ENCODE measurements at regions not wholly inside any gene's neighbourhood (a gene's known extent, or its start where the extent isn't known, plus 50 kb on each side); places are given as distances from the start of the nearest gene placed in this dataset.

GRCh38 chr12:124489915-124490583, 77.4 kb downstream of the NCOR2 start:
- DNase-seq (ENCODE audit: low read depth) = no peak

DNA sequence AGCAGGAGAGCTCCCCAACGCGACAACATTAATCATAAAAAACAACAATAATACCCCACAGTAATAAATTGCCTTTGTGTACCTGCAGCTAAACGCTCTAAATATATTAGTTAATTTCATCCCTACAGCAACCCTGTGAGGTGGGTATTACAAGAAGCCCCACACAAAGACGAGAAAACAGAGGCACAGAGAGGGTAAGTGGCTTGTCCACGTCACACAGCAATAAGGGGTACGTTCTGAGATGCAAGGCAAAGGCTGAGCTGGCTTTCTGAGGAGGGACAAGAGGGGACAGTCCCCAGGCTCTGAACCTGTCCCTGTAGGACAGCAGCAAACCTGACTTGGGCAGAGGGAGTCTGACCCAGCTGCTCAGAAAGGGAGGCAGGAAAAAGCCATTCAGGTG, 78.2 kb downstream of the NCOR2 start:
- no peak for DNase-seq (ENCODE audit: low read depth)

DNA sequence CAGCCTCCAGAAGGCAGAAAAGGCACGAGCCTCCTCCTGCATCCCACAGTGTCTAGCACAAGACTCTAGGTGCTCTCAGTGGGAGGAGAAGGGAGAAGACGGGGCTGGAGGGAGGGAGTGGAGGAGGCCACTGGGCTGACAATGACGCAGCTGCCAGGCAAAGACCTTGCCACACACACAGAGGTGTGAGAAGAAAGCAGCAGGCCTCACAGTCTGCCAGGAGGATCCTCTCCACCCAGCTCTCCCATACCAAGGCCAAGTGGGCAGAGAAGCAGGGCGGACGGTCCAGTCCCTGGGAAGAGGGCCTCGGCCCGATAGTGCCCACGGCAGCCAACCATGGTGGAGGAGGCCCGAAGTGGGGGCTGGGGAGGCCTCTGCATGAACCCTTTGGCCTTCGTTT, 78.9 kb downstream of the NCOR2 start:
- DNase-seq (ENCODE audit: low read depth) = no peak

GRCh38 chr12:124487834-124488165, 79.6 kb downstream of the NCOR2 start:
- no peak for DNase-seq (ENCODE audit: low read depth)

DNA sequence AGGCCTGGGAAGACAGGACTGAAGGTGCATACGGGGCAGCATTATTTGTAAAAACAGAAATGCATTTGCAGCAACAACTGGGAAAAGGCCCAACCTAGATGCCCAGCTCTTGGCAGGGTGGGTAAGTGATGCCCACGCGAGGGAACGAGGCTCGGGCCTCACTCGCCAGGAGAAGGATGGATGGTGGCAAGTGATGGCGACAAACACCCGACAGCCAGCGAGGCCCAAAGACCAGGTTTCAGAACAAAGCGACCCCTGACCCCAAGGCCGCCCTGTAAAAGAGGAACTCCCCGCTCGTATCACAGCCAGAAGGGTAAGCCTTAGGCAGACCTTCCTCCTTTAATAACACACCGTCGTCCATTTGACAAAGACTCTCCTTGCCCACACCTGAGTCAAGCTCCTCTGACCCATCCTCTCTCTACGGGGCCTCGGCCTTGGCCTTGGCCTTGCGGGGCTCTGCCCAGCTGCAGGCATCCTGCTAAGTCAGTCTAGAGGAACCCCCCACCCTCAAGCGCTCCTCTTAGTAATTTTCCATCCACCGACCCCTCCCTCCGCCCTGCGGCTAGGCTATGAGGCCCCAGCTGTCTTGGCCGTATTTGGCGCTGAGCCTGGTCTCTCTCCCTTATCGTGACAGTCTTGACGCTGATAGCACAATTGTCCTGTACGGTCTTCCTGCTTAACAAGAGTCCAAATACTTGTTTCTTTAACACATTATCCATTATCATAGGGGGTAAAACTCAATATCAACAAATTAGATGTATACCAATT, 80.2 kb downstream of the NCOR2 start:
- no peak for DNase-seq (ENCODE audit: low read depth)

GRCh38 chr12:124486346-124486963, 81.0 kb downstream of the NCOR2 start:
- DNase-seq (ENCODE audit: low read depth) = no peak

DNA sequence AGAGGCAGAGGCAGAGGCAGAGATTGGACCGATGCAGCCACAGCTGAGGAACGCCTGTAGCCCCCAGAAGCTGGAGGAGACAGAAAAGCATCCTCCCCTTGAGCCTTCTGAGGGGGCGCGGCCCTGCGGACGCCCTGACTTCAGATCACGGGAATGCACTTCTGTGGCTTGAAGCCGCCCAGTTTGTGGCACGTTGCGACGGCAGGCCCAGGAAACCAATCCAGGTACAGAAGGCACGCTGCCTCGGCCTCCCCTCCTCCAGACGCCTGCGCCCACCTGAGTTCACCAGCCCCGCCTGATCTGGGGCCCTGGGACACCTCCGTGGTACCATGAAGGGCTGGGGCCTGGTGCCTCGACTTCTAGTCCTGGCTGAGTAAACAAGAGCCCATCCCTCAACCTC, 82.0 kb downstream of the NCOR2 start:
- DNase-seq (ENCODE audit: low read depth) = no peak

DNA sequence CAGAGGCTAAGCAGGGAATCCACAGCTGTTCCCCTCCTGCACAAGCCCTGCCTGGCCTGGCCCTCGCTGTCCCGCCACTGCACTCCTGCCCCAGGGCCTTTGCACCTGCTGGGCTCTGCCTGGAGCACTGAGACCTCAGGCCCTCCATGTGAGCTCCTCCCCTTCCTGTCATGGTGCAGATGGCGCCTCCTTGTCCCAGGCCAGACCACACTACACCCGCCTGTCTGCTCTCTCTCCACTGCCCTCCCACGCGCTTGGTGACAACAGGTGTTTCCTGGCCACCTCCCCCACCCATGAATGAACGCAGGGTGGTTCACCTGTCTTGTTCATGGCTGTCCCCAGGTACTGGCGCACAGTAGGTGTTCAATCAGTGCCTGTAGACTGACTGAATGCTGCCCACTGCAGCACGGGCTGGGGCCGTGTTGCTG, 82.9 kb downstream of the NCOR2 start:
- DNase-seq (ENCODE audit: low read depth) = no peak

DNA sequence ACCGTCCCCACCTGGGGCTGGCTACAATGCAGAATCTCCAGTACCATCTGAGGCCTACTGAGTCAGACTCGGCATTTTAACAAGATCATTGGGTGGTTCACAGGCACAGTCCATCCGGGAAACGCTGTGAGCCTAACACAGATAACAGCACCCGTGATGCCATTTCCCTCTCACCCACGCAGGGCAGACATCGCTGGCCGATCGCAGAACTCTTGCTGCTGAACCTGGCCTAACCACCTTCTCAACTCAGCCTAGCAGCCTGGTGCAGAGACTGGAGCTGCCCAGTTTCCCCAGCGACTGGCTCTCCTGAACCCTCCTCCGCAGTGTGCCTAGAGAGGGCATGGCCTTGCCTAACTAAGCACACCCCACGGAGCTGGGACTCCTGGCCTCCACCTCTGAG, 83.3 kb downstream of the NCOR2 start:
- DNase-seq (ENCODE audit: low read depth) = no peak

- no peak for DNase-seq (ENCODE audit: low read depth)
These were observed 84.3 kb downstream of the NCOR2 start for GRCh38 chr12:124482901-124483799.

DNA sequence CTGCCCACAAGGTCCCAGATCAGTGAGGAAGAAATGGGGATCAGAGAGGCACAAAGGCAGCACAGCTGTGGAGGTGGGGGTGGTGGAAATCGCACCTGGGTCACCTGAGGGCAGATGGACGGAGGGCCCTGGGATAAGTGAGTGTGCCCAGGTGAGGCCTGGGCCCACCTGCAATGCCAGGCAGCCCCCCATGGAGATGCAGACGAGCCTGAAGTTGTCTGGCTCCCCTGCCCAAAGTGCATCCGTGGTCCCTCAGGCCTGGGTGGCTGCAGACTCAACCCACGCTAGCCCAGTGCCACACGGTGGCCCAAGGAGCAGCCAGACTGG, 84.9 kb downstream of the NCOR2 start:
- DNase-seq (ENCODE audit: low read depth) = no peak

DNA sequence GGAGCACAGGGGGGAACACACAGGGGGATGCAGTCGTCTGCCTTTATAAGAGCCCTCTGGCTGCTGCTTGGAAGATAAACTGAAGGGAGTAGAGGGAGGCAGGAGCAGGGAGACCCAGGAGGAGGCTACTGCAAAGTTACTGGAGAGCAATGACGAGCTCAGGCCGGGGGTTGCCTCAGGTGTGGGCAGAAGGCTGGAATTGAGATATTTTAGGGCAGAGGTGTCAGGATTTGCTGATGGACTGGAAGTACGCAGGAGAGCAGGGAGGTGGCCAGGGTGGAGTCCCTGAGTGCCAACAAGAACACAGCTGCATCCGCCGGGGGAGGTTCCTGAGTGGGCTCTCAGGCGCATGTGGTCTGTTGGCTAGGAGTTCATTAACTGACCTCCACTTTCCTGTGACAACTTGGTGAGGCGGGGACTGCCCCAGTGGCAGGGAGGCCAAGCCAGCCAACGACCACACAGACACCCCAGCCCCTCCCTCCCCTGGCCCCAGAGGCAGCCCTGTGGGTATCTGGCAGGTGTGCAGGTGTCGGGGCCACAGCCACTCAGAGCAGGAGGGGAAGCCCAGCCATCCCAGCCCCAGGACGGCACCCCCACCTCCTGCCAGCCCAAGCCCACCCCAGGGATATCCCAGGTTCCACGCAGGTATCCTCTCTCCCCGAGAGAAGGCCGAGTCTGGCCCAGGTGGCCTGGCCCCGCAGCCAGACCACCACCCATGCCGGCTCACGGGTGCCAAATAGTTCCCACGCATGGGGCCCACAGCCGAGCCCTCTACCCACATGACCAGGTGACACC, 85.4 kb downstream of the NCOR2 start:
- DNase-seq (ENCODE audit: low read depth) = no peak

DNA sequence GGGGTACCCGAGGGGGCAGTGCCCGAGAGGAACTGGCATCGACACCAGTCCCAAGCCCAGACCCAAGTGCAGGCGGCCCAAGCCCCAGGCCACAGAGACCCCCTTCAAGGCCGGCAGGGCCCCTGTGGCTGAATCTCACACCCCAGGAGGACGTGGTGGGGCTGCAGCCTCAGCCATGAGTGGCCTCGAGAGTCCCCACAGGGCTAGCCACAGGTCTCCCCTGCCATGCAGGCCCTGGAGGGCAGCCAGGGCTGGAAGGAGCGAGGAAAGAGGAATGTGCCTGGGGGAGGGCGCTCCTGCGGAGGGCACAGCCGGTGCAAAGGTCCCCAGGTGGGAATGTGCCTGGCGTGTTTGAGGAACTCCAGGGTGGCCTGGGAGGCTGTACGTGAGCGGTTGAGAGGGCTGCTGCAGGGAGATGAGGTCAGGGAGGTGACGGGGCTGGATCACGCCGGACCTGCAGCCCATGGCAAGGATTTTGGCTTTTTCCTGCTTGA, 86.1 kb downstream of the NCOR2 start:
- no peak for DNase-seq (ENCODE audit: low read depth)

- peak; percentile 91 for DNase-seq (ENCODE audit: low read depth)
These were observed 86.7 kb downstream of the NCOR2 start for GRCh38 chr12:124480469-124481256.

DNA sequence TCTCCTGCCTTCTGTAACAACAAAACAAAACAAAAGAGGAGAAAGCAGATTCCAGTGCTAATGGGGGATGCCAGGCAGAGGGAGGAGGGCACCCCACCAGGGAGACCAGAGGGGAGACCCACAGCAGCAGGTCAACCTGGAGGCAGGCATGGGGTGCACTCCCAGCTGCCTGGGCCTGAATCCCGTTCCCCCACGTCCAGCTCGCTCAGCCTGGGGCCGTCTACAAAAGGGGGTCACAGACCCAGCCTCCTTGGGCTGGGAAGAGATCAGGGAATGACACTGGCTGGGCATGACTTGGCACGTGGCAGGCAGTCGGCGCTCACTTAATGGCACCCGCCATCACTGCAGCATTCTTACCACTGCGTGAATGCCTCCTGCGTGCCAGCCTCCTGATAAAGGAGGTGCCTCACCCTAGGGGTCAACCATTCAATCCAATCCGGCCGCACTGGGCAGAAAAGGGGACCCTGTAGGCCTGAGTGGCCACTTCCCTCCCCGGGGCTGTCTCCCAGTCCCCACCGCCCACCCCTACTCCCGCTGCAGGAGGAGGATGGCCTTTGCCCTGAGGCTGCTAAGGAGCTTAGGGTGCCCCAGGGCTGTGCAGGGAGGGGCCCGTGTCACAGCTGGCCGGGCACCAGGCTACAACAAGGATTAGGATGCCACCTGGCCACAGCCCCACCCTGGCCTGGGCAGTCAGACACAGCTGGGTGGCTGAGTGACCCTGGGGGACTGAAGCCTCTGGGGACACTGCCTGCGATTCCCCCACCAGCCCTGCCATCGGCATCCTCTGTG, 87.5 kb downstream of the NCOR2 start:
- no peak for DNase-seq (ENCODE audit: low read depth)

DNA sequence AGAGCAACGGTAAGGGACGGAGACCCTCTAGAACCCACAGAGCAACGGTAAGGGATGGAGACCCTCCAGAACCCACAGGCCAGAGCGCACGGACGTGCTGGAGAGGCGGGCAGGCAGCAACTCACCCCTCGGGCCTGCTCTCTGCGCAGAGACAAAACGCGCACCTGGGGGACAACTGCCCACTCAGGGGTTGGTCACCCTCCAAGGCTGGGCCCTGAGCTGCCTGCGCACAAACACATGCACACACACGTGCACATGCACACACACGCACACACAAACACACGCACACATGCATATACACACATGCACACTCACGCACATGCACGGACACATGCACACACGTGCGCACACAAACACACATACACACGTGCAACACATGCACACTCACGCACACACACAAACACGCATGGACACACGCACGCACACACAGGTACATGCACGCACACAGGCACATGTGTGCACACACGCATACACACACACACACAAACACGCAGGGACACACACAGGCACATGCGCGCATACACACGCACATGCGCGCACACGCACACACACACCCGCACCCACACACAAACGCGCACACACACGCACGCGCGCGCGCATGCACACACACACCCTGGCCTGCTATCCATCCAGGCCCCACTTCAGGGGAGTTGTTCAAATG, 88.3 kb downstream of the NCOR2 start:
- no peak for DNase-seq (ENCODE audit: low read depth)

DNA sequence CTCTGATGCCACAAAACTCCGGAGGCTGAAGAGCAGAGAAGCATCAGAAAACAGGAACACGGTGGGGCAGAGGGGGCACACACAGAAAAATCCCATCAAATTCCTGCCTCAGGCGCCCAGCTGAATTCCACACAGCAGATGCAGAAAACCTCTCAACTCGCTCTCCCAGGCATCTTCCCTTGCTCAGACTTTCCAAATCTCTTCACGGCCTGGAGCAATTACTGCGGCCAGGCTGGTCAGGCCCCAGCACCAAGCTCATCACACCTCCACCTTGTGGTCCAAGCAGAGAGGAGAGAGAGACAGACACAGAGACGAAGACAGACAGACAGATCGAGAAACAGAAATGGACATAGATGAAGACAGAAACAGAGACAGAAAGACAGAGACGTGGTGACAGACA, 89.0 kb downstream of the NCOR2 start:
- DNase-seq (ENCODE audit: low read depth) = no peak

DNA sequence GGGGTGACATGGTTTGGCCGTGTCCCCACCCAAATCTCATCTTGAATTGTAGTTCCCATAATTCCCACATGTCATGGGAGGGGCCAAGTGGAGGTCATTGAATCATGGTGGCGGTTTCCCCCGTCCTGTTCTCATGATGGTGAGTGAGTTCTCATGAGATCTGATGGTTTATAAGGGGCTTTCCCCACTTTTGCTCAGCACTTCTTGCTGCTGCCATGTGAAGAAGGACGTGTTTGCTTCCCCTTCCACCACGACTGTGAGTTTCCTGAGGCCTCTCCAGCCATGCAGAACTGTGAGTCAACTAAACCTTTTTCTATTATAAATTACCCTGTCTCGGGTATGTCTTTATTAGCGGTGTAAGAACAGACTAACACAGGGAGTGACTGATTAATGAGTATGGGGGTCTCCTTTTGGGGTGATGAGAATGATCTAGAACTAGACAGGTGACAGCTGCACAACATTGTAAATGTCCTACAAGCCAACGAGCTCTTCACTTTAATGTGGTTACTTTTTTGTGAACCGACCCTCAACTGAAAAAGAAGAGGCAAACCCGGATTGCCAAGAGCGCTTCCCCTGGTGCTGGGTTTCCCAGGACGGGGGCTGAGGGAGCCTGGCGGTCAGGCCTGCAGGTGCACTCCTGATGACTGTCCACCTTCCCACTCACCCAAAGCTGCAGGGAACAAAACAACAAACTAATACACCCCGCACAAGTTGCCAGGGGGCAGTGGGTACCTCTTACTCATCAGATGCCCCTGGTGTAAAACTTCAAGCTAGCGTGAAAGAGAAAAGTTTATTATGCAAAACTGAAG, 90.1 kb downstream of the NCOR2 start:
- no peak for DNase-seq (ENCODE audit: low read depth)

DNA sequence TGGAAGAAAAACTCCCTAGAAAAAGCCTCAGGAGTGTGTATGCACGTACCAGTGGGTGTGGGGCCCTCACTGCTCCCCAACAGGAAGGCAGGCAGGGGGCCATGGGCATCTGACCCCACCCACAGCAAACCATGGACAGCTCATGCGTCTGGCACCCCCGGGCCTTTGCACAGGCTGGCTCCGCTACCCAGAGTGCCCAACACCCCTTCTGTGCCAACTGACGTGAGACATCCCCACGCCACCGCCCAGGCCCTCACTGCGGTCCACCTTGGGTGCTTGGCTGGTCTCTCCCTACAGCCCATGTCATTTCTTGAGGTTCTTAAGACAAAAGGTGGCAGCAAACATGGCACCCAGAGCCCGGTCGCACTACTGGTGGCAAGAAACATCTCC, 91.4 kb downstream of the NCOR2 start:
- no peak for DNase-seq (ENCODE audit: low read depth)

All from iris pigment epithelial cell (primary cell).